Common myeloid progenitor, CD34-positive (primary cell): ENCODE measurements at regions not wholly inside any gene's neighbourhood (a gene's known extent, or its start where the extent isn't known, plus 50 kb on each side); places are given as distances from the start of the nearest gene placed in this dataset.

Experiments
- CTCF ChIA-PET: fragments of 350-600 bp; sonication (Branson Sonifier 250); formaldehyde crosslinking; loops from one replicate; lab custom pipeline; 2021; ENCODE audit warnings: antibody characterized with exemption; lab: Charles Lee
- POLR2A ChIA-PET: fragments of 350-600 bp; sonication (Branson Sonifier 250); formaldehyde crosslinking; loops from one replicate; lab custom pipeline; 2021; ENCODE audit warnings: antibody characterized with exemption; lab: Charles Lee
- DNase-seq, 3 donors: peaks; one replicate each; pipeline versions ENCODE4 v3.0.0 to v3.0.0-alpha.2; 2013
- H3K27ac ChIP-seq, 2 experiments: 1 replicate in 1 of 2; 2 replicates in 1 of 2; pipeline ENCODE4 v1.7.0; 2013; ENCODE audit warnings: inconsistent platforms in 2 of 2, low read length in 2 of 2, mild to moderate bottlenecking in 2 of 2, low read depth in 1 of 2, moderate library complexity in 1 of 2; ENCODE audit not compliant: severe bottlenecking in 2 of 2, insufficient read depth in 1 of 2, poor library complexity in 1 of 2
- H3K27me3 ChIP-seq, 5 experiments: replicated peaks in 2 of 5; 1 replicate in 3 of 5; 2 replicates in 2 of 5; pipeline versions ENCODE4 v1.6.1 to v1.7.0; 2013; ENCODE audit warnings: low read length in 4 of 5, mild to moderate bottlenecking in 2 of 5, moderate library complexity in 2 of 5, inconsistent platforms in 1 of 5; ENCODE audit not compliant: insufficient read depth in 5 of 5, control insufficient read depth in 4 of 5
- H3K36me3 ChIP-seq, 4 experiments: 1 replicate in 2 of 4; 2 replicates in 2 of 4; pipeline versions ENCODE4 v1.6.1 to v1.7.0; 2013; ENCODE audit warnings: low read length in 3 of 4, control low read depth in 1 of 4, mild to moderate bottlenecking in 1 of 4; ENCODE audit not compliant: control insufficient read depth in 4 of 4, insufficient read depth in 4 of 4
- H3K4me1 ChIP-seq, 4 experiments: 1 replicate in 3 of 4; 2 replicates in 1 of 4; pipeline versions ENCODE4 v1.6.1 to v1.7.1; 2013; ENCODE audit warnings: low read length in 3 of 4, mild to moderate bottlenecking in 3 of 4, control low read depth in 1 of 4, inconsistent platforms in 1 of 4, moderate library complexity in 1 of 4; ENCODE audit not compliant: control insufficient read depth in 4 of 4, insufficient read depth in 4 of 4; ENCODE audit errors: control extremely low read depth in 1 of 4
- H3K4me3 ChIP-seq, 7 experiments: 1 replicate in 4 of 7; 2 replicates in 3 of 7; pipeline versions ENCODE4 v1.5.1 to v1.7.0; 2013; ENCODE audit warnings: mild to moderate bottlenecking in 7 of 7, low read length in 6 of 7, moderate library complexity in 6 of 7, inconsistent platforms in 2 of 7, low read depth in 2 of 7, control low read depth in 1 of 7; ENCODE audit not compliant: insufficient read depth in 4 of 7, control insufficient read depth in 1 of 7; ENCODE audit errors: extremely low read depth in 1 of 7
- H3K9me3 ChIP-seq, 5 experiments: 1 replicate in 4 of 5; 2 replicates in 1 of 5; pipeline versions ENCODE4 v1.6.1 to v1.7.1; 2013; ENCODE audit warnings: low read length in 4 of 5, mild to moderate bottlenecking in 2 of 5, inconsistent platforms in 1 of 5, low read depth in 1 of 5, moderate library complexity in 1 of 5; ENCODE audit not compliant: control insufficient read depth in 4 of 5, insufficient read depth in 2 of 5; ENCODE audit errors: control extremely low read depth in 1 of 5
- WGBS: methylation state at CpG from one replicate; pipeline ENCODE4 v1.1.5; 2013; ENCODE audit not compliant: insufficient coverage; 5-methylcytosine and 5-hydroxymethylcytosine counted together

DNA sequence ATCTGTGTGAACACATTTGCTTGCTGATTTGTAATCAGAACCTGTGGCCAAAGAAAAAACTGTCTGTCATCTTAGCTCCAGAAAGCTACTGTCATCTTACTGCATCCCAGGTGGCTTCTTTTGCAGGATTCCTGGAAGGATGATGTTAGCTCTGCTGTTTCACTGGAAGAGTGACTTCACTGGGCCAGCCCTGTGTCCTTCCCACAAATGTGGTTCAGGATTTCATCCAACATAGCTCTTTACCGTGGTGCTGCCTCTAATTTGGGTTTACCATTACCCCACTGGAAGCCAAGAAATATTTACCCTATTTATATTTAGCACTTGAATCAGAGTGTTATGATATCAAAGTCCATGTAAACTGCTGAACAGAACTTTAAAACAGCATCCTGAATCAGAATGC, 501.0 kb downstream of the GADD45G start:
- H3K4me1 ChIP-seq, result peaks cover 0 to 2% (median 0%) of the 10 kb centered on the region in 4 experiments
- no peak overlapping the region for H3K27ac ChIP-seq
- no peak overlapping the region for H3K4me3 ChIP-seq
- no CpG with 5 or more reads among the region's 1 CpG for WGBS
- no peak for DNase-seq
- ChIA-PET CTCF (interaction anchor here (9.1 kb wide), 1 partner anchor 506 kb away, joined by 323 read pairs; the partner anchor contains the start of gene GADD45G), POLR2A (no interaction called here)
- peaks cover 0 to 8% (median 0%) of the 10 kb centered on the region in 5 experiments for H3K9me3 ChIP-seq
- H3K36me3 ChIP-seq, result no peaks in the 10 kb centered on the region
- no peaks in the 10 kb centered on the region for H3K27me3 ChIP-seq

DNA sequence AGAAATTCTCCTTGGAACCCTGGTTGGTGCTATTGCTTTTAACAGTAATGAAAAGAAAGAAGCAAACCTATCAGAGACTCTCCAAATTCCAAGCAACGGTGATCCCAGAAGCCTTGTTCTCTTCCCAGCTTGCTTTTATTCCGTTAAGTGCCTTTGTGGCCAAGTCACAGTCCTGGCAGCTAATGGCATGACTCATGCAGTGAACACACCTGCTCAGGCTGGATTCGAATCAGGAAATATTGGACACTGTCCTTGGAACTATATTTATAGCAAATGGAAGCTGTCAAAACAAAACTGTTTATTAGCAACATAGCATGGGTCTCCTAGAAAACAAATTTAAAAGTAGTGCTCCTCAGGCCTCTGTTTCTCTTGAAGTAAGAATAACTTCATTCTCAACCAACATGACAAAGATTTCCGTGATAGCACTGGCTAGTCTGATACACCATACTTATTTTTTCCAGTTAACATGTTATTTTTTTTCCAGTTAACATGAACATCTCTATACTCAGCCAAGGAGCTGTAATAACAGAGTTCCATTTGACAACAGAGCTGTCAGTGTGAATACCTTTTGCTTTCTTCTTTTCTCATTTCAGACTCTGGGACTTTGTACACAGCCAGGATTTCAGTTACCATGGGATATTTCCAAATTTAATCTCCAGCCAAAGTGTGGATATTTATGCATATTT, 502.4 kb downstream of the GADD45G start:
- WGBS, result 100% methylated on average over 3 of the region's 4 CpGs
- no peaks in the 10 kb centered on the region for H3K36me3 ChIP-seq
- POLR2A ChIA-PET, result no interaction called here
- peaks cover 0 to 8% (median 0%) of the 10 kb centered on the region in 5 experiments for H3K9me3 ChIP-seq
- DNase-seq, result no peak
- H3K4me3 ChIP-seq, result no peak overlapping the region
- H3K27ac ChIP-seq, result no peak overlapping the region
- H3K4me1 ChIP-seq, result no peaks in the 10 kb centered on the region
- CTCF ChIA-PET, result interaction anchor here (0.8 to 9.1 kb wide), 3 partner anchors 9 to 508 kb away, joined by 3 to 323 read pairs (median 4); partner anchors contain the start of gene GADD45G
- H3K27me3 ChIP-seq, result no peaks in the 10 kb centered on the region

DNA sequence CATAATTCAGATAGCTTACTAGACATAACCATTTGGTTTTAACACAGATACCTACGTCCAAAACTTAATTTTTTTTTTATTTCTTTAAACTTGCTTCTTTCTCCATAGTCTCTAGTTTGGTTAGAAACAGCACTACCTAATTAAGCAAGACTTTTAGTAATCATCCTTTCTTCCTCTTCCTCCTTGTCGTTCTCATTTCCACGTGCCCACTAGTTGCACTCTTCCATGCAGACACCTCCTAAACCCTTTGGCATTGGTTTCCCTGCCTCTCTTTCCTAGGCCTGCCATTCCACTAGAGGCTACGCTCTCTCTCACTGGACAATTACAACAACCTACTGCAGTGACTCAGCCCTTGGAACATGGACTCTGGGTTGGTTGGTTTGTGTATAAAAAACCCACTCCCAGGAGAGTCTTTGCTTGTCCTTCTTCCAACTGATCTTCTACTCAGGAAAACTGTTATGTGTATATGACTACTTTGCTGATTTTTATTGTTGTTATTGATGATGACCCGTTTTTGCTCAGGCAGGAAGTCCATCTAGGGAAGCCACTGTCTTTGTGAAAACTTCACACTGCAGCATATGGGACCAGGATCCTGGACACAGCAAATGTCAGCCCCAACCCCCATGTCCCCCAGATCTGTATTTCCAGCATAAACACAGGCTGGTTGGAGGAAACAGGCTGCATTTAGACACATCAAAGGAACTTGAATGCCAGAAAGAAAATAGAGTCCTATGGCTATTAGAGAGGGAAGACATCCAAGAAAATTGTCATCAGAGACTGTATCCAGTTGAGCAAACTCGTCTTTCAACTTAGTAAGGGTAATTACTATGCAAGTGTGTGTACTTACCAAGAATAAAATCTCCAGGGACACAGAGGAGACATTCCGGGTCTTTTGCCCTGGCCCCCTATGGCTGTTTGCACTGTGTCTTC, 503.2 kb downstream of the GADD45G start:
- no peaks in the 10 kb centered on the region for H3K36me3 ChIP-seq
- no peaks in the 10 kb centered on the region for H3K27me3 ChIP-seq
- H3K4me1 ChIP-seq, result no peaks in the 10 kb centered on the region
- WGBS, result 85% methylated on average over 6 of the region's 7 CpGs
- ChIA-PET POLR2A (no interaction called here), CTCF (interaction anchor here (1.5 to 9.1 kb wide), 2 partner anchors 11 to 508 kb away, joined by 3 to 323 read pairs; partner anchors contain the start of gene GADD45G)
- H3K27ac ChIP-seq, result no peak overlapping the region
- H3K4me3 ChIP-seq, result no peak overlapping the region
- no peak for DNase-seq
- H3K9me3 ChIP-seq, result peaks cover 0 to 8% (median 0%) of the 10 kb centered on the region in 5 experiments

DNA sequence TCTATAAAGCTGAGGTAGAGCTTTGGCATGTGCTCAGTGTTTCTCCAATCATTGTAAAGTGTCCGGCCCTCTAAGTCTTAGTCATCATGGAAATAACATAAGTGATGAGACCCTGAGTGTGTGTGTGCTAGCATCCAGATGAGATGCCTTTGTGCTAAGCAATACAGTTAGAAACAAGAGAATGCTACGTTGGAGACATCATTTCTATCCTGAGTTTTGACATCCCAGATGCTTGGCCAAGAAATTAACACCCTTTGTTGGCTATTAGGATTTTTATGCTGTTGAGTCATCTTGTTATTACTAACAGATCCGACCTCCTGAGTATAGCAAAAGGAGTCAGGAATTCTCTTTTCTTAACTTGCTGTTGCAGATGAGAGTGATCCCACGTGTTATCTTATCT, 508.0 kb downstream of the GADD45G start:
- Histone ChIP-seq H3K36me3 (no peaks in the 10 kb centered on the region), H3K9me3 (peaks cover 0 to 8% (median 0%) of the 10 kb centered on the region in 5 experiments), H3K4me3 (no peak overlapping the region), H3K27ac (no peak overlapping the region), H3K27me3 (no peaks in the 10 kb centered on the region), H3K4me1 (no peaks in the 10 kb centered on the region)
- CTCF ChIA-PET, result interaction anchor here (0.7 to 4.5 kb wide), 2 partner anchors 11 to 512 kb away, joined by 3 to 19 read pairs; no protein-coding TSS in a partner anchor
- POLR2A ChIA-PET, result no interaction called here
- 96% methylated on average over 4 of the region's 4 CpGs for WGBS
- DNase-seq, result no peak

DNA sequence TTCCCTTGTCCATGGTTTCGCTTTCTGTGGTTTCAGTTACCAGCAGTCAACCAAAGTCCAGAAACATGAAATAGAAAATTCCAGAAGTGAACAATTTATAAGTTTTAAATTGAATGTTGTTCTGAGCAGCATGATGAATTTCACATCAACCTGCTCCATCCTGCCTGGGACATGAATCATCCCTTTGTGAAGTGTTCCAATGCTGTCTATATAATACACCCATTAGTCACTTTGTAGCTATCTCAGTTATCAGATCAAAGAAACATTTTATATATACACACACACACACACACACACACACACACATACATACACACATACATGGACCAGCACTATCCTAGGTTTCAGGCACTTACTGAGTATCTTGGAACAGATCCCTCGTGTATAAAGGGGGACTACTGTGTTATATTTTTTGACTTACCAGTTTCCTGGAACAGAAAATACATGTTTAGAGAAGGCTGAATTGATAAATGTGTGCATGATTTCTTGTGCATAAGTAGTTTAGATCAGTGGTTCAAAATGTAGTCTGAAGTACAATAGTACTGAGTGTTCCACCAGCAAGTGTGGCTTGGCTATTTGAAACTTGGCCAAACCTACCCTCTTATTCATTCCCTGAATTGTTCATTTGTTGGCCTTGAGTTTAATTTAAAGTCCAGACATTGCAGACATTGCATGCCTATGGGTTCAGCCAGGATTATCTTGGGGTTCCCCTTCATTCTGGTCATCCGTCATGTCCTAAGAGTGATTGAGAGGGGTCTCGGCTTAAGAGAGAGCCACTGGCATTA, 510.0 kb downstream of the GADD45G start:
- POLR2A ChIA-PET, result no interaction called here

DNA sequence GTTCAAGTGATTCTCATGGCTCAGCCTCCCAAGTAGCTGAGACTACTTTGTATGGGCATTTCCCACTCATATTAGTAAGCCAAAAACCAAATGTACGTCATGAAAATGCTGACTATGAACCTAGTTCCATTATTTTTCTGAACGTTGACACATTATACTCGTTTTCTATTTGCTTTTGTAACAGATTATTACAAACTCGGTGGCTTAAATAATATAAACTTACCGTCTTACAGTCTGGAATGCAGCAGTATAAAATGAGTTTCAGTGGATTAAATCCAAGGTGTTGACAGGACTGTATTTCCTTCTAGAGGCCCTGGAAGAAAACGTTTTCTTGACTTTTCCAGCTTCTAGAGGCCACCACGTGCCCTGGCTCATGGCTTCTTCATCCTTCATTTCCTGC, 517.0 kb downstream of the GADD45G start:
- Histone ChIP-seq H3K27me3 (peaks cover 0 to 5% (median 0%) of the 10 kb centered on the region in 5 experiments), H3K36me3 (no peaks in the 10 kb centered on the region), H3K27ac (no peak overlapping the region), H3K9me3 (peaks cover 0 to 4% (median 0%) of the 10 kb centered on the region in 5 experiments), H3K4me1 (no peaks in the 10 kb centered on the region), H3K4me3 (no peak overlapping the region)
- CTCF ChIA-PET, result no interaction called here
- POLR2A ChIA-PET, result no interaction called here
- no peak for DNase-seq
- WGBS, result 92% methylated on average over 6 of the region's 7 CpGs

More for the DNA sequence above, 510.0 kb downstream of the GADD45G start:
- CTCF ChIA-PET, result interaction anchor here (1.5 to 4.5 kb wide), 2 partner anchors 13 to 511 kb away, joined by 4 to 19 read pairs; no protein-coding TSS in a partner anchor
- no peak overlapping the region for H3K27ac ChIP-seq
- 91% methylated on average over 4 of the region's 4 CpGs for WGBS
- H3K4me1 ChIP-seq, result no peaks in the 10 kb centered on the region
- no peaks in the 10 kb centered on the region for H3K27me3 ChIP-seq
- H3K36me3 ChIP-seq, result no peaks in the 10 kb centered on the region
- no peak overlapping the region for H3K4me3 ChIP-seq
- no peak for DNase-seq
- H3K9me3 ChIP-seq, result peaks cover 0 to 3% (median 0%) of the 10 kb centered on the region in 5 experiments
